WI38 (cell line): ENCODE measurements at regions not wholly inside any gene's neighbourhood (a gene's known extent, or its start where the extent isn't known, plus 50 kb on each side); places are given as distances from the start of the nearest gene placed in this dataset.
A peak's percentile ranks its signal among the peaks of the same experiment; 100 is the strongest.

ENCODE experiments used
- H3K4me3 ChIP-seq: 2 replicates; pipeline ENCODE4 v1.5.1; 2011; ENCODE audit warnings: low read depth, mild to moderate bottlenecking, control low read depth, low read length
- TF ChIP-seq, protein P1 (sequence below): IDR thresholded peaks from 2 replicates; pipeline ENCODE4 v1.5.1; 2012; ENCODE audit warnings: low read depth, mild to moderate bottlenecking, control low read depth, low read length

DNA sequence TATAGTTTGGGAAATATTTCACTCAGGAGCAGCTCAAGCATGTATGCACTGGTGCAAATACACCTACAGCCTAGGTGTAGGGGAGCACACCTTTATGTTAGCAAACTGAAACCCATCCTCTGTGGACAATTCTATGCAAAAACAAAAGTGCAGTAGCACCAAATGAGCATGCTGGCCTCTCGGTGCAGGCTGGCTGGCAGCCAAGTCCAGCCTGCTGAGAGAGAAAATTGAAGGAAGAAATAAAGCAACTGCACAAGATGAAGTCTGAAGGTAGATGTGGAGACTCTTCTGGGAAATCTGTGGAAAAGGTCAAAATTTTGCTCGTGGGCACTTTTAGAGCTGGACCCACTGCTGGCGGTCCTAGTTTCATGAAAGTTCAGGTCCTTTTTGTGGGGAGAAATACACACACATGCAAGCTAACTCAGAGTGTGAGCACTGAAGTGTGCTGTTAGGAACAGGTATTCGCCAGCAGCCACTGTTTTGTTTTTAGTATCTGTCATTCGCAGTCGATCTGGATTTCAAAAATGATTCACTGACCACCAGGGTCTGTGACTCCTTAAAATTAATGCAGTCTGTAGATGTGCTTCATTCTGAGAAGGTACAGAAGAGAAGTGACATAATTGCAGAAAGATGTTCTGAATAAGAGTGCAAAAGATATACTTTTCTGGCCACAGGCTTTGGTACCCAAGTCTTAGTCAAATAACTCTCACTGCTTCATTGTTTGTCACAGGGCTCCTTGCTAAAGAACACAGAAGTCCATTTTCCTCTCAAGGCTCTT is 281.7 kb downstream of the PARP8 start:
- TF ChIP-seq, protein P1, sequence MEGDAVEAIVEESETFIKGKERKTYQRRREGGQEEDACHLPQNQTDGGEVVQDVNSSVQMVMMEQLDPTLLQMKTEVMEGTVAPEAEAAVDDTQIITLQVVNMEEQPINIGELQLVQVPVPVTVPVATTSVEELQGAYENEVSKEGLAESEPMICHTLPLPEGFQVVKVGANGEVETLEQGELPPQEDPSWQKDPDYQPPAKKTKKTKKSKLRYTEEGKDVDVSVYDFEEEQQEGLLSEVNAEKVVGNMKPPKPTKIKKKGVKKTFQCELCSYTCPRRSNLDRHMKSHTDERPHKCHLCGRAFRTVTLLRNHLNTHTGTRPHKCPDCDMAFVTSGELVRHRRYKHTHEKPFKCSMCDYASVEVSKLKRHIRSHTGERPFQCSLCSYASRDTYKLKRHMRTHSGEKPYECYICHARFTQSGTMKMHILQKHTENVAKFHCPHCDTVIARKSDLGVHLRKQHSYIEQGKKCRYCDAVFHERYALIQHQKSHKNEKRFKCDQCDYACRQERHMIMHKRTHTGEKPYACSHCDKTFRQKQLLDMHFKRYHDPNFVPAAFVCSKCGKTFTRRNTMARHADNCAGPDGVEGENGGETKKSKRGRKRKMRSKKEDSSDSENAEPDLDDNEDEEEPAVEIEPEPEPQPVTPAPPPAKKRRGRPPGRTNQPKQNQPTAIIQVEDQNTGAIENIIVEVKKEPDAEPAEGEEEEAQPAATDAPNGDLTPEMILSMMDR, result no peak
- no peak overlapping the region for H3K4me3 ChIP-seq

DNA sequence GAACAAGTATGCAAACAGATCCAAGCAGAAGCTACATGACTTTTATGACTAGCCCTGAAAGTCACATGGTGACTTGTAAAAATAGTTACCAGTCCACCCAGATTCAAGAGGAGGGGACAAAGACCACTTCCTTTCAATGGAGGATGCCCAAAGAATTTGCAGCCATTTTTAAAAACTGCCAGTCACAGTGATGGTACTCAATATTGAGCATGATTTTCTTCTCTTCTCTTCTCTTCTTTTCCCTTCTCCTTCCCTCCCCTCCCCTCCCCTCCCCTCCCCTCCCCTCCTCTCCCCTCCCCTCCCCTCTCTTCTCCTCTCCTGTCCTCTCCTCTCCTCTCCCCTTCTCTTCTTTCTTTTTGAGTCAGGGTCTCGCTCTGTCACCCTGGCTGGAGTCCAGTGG is 286.9 kb downstream of the PARP8 start:
- H3K4me3 ChIP-seq, result no peak overlapping the region
- TF ChIP-seq, protein P1, result no peak

DNA sequence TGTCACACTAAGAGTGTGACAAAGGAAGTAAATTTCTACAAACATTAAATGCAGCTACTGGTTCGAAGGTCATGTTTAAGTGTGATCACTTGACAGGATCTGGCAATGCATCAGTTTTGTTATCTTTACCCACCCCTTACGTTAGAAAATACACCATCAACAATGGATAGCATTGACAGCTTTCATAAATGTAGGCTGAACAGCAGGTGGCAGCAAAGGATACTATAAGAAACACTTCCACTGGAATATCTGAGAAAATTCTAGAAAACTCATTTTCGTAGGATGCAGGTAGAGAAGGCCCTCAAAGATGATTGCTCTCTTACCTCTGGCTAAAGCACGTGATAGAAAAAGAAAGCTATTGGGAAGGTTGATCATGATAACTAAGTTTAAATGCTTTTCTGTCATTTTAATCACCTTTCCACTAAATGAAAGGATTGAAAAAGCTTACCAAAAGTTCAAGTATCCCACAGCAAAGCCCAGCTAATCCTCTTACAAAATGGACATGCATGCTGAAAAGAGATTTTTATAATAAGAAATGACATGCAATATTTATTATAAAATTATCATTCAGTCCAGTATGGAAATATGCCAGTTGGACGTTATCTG is 292.5 kb downstream of the PARP8 start:
- TF ChIP-seq, protein P1, result 0 out of 2 replicates have a peak, but pooled peaks have one; percentile 16
- H3K4me3 ChIP-seq, result no peak overlapping the region

DNA sequence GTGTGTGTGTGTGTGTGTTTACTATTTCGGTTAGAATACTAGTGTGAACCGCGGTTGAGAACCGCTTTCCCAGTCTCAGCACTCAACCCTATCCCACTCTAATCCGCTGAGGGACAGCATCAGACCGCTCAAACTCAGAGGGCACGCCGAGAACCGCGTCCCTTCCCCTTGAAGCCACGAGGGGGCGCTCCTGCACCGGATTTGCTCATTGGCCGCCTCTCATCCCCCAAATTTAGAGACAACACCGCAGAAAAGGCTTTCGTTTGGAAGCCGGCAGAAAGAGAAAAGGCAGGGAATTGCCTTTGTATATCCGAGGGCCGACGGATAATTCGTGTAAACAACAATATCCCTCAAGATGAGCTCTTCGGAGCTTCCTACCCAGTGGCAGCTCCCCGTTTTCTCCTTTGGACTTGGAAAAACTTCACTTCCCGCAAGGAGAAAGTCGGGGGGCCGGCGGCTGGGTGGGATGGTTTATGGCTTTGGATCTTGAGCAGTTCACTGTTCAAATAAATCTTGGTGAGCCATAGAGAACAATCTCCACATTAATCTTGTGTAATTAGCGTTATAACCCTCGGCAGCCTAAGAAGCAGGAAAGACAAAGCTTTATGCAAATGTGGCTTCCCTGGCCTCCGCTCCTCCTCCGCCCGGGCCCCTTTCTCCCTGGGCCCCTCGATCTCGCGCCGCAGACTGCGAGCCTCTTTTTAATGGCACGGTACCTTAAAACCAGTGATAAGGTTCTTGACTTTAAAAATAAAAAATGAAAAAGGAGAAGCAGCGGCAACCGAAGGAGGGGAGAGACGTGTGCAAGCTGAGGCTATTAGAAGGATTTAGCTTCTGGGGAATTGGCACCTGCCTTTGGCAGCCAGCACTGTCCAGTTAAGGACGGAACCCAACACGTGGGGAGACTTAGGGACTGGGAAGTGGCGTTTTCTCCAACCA is 296.8 kb downstream of the PARP8 start:
- TF ChIP-seq, protein P1, result peak; percentile 97
- peak overlapping the region; percentile 58 for H3K4me3 ChIP-seq

DNA sequence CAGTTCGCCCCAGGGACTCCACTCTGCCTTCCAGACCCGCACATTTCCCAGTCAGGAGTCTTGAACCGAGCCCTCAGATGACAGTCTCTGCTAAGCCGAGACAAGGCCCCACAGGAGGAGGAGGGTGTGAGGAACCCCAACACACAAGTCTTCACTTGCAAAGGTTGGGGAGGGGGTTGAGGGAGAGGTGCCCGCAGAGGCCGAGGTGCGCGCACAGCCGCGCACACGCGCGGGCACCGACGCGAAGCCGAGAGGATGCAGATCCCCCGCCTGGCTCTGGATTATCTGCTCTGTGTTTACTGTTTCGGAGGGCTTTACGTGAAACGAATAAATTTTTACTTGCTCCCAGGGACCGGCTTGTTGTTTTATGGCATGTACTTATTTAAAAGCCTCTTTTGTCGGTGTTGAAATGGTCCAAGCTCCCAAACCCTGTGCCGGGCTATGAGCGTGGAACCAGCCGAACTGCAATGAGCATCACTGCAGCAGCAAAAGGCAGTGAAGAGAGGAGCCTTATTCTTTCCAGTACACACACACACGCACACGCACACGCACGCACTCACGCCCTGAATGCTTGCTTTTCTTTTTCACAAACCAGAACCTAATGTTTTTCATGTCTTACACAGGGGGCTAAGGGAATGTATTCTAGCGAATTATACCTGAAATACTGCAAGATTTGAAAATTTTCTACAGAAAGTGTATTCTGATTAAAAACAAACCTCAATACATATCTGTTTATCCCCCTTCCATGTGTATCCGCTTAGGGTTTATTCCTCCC is 297.7 kb downstream of the PARP8 start:
- TF ChIP-seq, protein P1, result no peak
- peak overlapping the region; percentile 16; the same call in 1 of the 2 replicates for H3K4me3 ChIP-seq

DNA sequence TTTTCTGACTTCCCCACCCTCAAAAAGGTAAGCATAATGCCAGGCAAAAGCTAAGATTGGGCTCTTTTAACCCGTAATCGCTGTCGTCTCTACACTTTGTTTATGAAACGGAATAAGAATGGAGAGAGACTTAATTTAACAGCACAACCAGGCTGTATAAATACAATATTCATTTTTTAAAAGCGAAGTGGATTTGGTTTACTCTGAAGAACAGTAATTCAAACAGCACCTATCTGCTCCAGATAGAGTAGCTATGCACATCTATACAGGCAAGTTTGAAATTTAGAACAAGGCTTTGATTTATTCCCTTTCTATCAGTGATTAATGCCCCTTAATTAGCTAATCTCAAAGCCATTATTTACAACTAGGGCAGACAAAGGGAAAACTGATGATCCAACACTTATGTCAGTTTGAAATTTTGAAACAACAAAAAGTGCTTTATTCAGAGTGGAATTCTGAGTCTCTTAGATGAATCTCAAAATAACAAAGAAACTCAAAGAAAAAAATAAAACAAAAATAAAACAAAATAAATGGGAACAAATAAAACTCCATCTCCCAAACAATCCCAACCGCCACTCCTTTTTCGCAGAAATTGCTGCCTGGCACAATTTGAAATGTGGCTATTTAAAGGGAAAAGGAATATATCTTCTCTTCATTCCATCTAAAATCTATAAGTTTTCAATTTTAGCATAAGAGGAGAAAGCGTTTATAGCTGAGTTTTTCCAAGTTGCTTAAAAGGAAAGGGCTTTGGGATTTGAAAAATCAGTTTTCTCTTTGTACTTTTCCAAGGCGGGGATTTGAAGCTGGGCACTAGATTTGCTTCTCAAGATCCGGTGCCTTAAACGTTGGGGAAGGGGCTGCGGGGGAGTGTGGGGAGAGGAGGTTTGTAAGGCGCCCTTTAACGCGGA is 298.6 kb downstream of the PARP8 start:
- H3K4me3 ChIP-seq, result no peak overlapping the region

More for the DNA sequence above, 298.6 kb downstream of the PARP8 start:
- TF ChIP-seq, protein P1, result no peak
